ENCODE measurements at regions not wholly inside any gene's neighbourhood (a gene's known extent, or its start where the extent isn't known, plus 50 kb on each side); places are given as distances from the start of the nearest gene placed in this dataset.

GRCh38 chr6:84929212-84929611, 164.8 kb upstream of the TBX18 start:
- no peak overlapping the region for H3K18ac ChIP-seq (ENCODE audit: low read depth, low read length)
- no peaks in the 10 kb centered on the region for H3K36me3 ChIP-seq (ENCODE audit: control insufficient read depth, insufficient read depth, low read length)
- intact Hi-C loops (cut with micrococcal nuclease), result no loop called here
- no peaks in the 10 kb centered on the region for H3K27me3 ChIP-seq (ENCODE audit: control insufficient read depth, insufficient read depth, low read length)
- ChIA-PET POLR2A (ENCODE audit: unreplicated experiment) (interaction anchor here (0.5 kb wide), 1 partner anchor 139 kb away, joined by 4 read pairs; no protein-coding TSS in a partner anchor), CTCF (no interaction called here)
- in situ Hi-C loops (cut with MboI; ENCODE audit: low sequenced_read_pairs), result no loop called here
- H3K23ac ChIP-seq (ENCODE audit: low read depth, low read length), result no peak overlapping the region
- H2BK20ac ChIP-seq (ENCODE audit: low read depth, low read length), result no peak overlapping the region
- H4K20me1 ChIP-seq (ENCODE audit: insufficient read depth, low read length), result no peaks in the 10 kb centered on the region
- no peaks in the 10 kb centered on the region for H3K4me1 ChIP-seq (ENCODE audit: control insufficient read depth, insufficient read depth, low read length)
- no peak overlapping the region for H4K8ac ChIP-seq (ENCODE audit: low read depth in 2 of 2, low read length in 2 of 2)
- H2BK120ac ChIP-seq (ENCODE audit: low read depth, low read length), result no peak overlapping the region
- no peak overlapping the region for H2AK9ac ChIP-seq (replicated peaks; ENCODE audit: low read depth, low read length, poor library complexity)
- TF ChIP-seq POLR2A (IDR thresholded peaks at IDR 0.05; ENCODE audit: low read depth, low read length) (no peak), MAFK (IDR thresholded peaks at IDR 0.05; ENCODE audit: low read depth, low read length) (no peak), MXI1 (IDR thresholded peaks at IDR 0.05; ENCODE audit: borderline replicate concordance, low read depth, low read length) (no peak), ELK1 (IDR thresholded peaks at IDR 0.05; ENCODE audit: borderline replicate concordance, low read depth, low read length) (no peak), BHLHE40 (IDR thresholded peaks at IDR 0.05; ENCODE audit: low read depth, low read length) (no peak), NFE2L2 (IDR thresholded peaks at IDR 0.05; ENCODE audit: low read depth, low read length) (no peak), RFX5 (IDR thresholded peaks at IDR 0.05; ENCODE audit: low read depth, low read length) (no peak), MAZ (IDR thresholded peaks at IDR 0.05; ENCODE audit: borderline replicate concordance, low read depth, low read length) (no peak), USF2 (IDR thresholded peaks at IDR 0.05; ENCODE audit: low read depth, low read length) (no peak), CTCF (conservative IDR thresholded peaks at IDR 0.05; ENCODE audit: low read depth, low read length) (no peak), FOS (IDR thresholded peaks at IDR 0.05; ENCODE audit: low read depth, low read length) (no peak), SMC3 (IDR thresholded peaks at IDR 0.05; ENCODE audit: low read depth, low read length) (no peak)
- dilution Hi-C loops (cut with HindIII; ENCODE audit: low sequenced_read_pairs, unreplicated experiment), result no loop called here
- H4K5ac ChIP-seq (ENCODE audit: low read depth, low read length), result no peak overlapping the region
- H2BK15ac ChIP-seq (ENCODE audit: low read depth, low read length), result no peak overlapping the region
- H3K14ac ChIP-seq (replicated peaks; ENCODE audit: low read depth, low read length), result no peak overlapping the region
- H3K9ac ChIP-seq (ENCODE audit: low read depth, low read length), result no peak overlapping the region
- no peak for ATAC-seq (ENCODE audit: low read depth)
- H3K4ac ChIP-seq (ENCODE audit: low read depth, low read length), result no peak overlapping the region
- H3K9me3 ChIP-seq (ENCODE audit: control insufficient read depth, insufficient read depth, low read length), result no peaks in the 10 kb centered on the region
- no peak for DNase-seq
- H3K9me1 ChIP-seq (ENCODE audit: insufficient read depth, low read length), result no peaks in the 10 kb centered on the region
- H2AK5ac ChIP-seq (ENCODE audit: low read depth, low read length), result no peak overlapping the region
- WGBS, 2 experiments (ENCODE audit: extremely low coverage in 2 of 2, insufficient read length in 1 of 2), result no CpG with 5 or more reads among the region's 1 CpG
- no peak overlapping the region for H3K4me2 ChIP-seq (ENCODE audit: low read depth, low read length)
- H2BK5ac ChIP-seq (ENCODE audit: low read depth, low read length, poor library complexity, severe bottlenecking), result no peak overlapping the region
- H3K4me3 ChIP-seq (ENCODE audit: insufficient read depth, low read depth, low read length), result no peak overlapping the region
- H3K56ac ChIP-seq (ENCODE audit: extremely low read depth, insufficient read depth, low read length), result no peak overlapping the region
- H3K79me1 ChIP-seq (ENCODE audit: low read depth in 1 of 2, low read length in 2 of 2), result no peaks in the 10 kb centered on the region
- no peak overlapping the region for H2AFZ ChIP-seq (replicated peaks; ENCODE audit: low read length, poor library complexity)
- BruUV-seq (replicated peaks), result no TSS peak
- no peak overlapping the region for H4K91ac ChIP-seq (ENCODE audit: insufficient read depth, low read depth, low read length)
- H3K27ac ChIP-seq (ENCODE audit: insufficient read depth, low read length), result no peak overlapping the region

All from IMR-90 (cell line).